ENCODE measurements at regions not wholly inside any gene's neighbourhood (a gene's known extent, or its start where the extent isn't known, plus 50 kb on each side); places are given as distances from the start of the nearest gene placed in this dataset.

- H3K9me3 ChIP-seq (ENCODE audit: control insufficient read depth in 4 of 4, insufficient read depth in 3 of 4, low read length in 3 of 4) = no peaks in the 10 kb centered on the region
- H3K36me3 ChIP-seq (ENCODE audit: control insufficient read depth in 4 of 4, insufficient read depth in 4 of 4, low read length in 4 of 4) = no peaks in the 10 kb centered on the region
- no peak overlapping the region for H3K27ac ChIP-seq (ENCODE audit: low read depth in 1 of 2, low read length in 1 of 2)
- H3K27me3 ChIP-seq (ENCODE audit: control insufficient read depth in 3 of 3, insufficient read depth in 3 of 3, low read length in 2 of 3) = no peaks in the 10 kb centered on the region
- H3K9ac ChIP-seq (ENCODE audit: insufficient read depth in 1 of 2, low read length in 2 of 2) = no peak overlapping the region
- H3K4me1 ChIP-seq (ENCODE audit: control insufficient read depth in 5 of 5, insufficient read depth in 5 of 5, low read length in 5 of 5) = no peaks in the 10 kb centered on the region
- ATAC-seq (ENCODE audit: insufficient read depth, low FRiP score) (no peak), DNase-seq (no peak)
- no peak overlapping the region for H3K4me3 ChIP-seq
- no peak for TF ChIP-seq CTCF (IDR thresholded peaks at IDR 0.05; ENCODE audit: control extremely low read depth, extremely low read depth)
Measured at GRCh38 chr20:6430381-6430780, 307.6 kb upstream of the FERMT1 start.

DNA sequence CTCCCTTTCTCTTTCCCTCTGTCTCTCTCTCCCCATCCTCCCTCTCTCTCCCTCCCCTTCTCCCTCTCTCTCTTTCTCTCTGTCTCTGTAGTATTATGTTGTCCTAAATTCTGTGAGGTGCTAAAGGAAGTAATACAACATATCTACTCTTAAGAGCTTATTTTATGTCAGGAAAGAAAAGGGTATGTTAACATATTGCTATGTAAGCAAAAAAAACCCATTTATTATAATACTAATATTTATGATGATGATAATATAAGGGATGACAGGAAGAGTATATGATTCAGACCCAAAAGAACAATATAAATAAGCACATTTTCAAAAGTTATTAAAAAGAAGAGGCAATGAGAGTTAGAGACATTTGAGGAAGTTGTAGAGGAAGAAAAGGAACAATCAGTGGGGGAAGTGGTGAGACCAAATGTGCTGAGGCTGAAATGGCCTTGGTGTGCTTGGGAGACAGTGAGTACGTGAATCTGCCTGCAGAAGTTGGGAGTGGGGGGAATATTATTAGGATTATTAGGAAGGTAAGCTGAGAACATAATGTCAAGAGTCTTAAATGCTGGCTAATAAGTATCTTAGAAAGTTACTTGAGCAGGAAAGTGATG is 303.6 kb upstream of the FERMT1 start:
- ATAC-seq (ENCODE audit: insufficient read depth, low FRiP score) (no peak), DNase-seq (no peak)
- Histone ChIP-seq H3K4me1 (ENCODE audit: control insufficient read depth in 5 of 5, insufficient read depth in 5 of 5, low read length in 5 of 5) (peaks cover 0 to 2% (median 0%) of the 10 kb centered on the region in 5 donors), H3K27ac (ENCODE audit: low read depth in 1 of 2, low read length in 1 of 2) (no peak overlapping the region), H3K27me3 (ENCODE audit: control insufficient read depth in 3 of 3, insufficient read depth in 3 of 3, low read length in 2 of 3) (no peaks in the 10 kb centered on the region), H3K36me3 (ENCODE audit: control insufficient read depth in 4 of 4, insufficient read depth in 4 of 4, low read length in 4 of 4) (no peaks in the 10 kb centered on the region), H3K9ac (ENCODE audit: insufficient read depth in 1 of 2, low read length in 2 of 2) (no peak overlapping the region), H3K9me3 (ENCODE audit: control insufficient read depth in 4 of 4, insufficient read depth in 3 of 4, low read length in 3 of 4) (no peaks in the 10 kb centered on the region), H3K4me3 (no peak overlapping the region)
- WGBS, 2 donors = 13 to 40% methylated on average over 1 of the region's 1 CpG
- TF ChIP-seq CTCF (IDR thresholded peaks at IDR 0.05; ENCODE audit: control extremely low read depth, extremely low read depth) = no peak

GRCh38 chr20:6421321-6422248 is 298.8 kb upstream of the FERMT1 start:
- ATAC-seq (ENCODE audit: insufficient read depth, low FRiP score) (no peak), DNase-seq (peak in 1 of 3 donors; percentile 11)
- Histone ChIP-seq H3K4me1 (ENCODE audit: control insufficient read depth in 5 of 5, insufficient read depth in 5 of 5, low read length in 5 of 5) (peaks cover 0 to 2% (median 0%) of the 10 kb centered on the region in 5 donors), H3K9me3 (ENCODE audit: control insufficient read depth in 4 of 4, insufficient read depth in 3 of 4, low read length in 3 of 4) (no peaks in the 10 kb centered on the region), H3K36me3 (ENCODE audit: control insufficient read depth in 4 of 4, insufficient read depth in 4 of 4, low read length in 4 of 4) (no peaks in the 10 kb centered on the region), H3K9ac (ENCODE audit: insufficient read depth in 1 of 2, low read length in 2 of 2) (no peak overlapping the region), H3K4me3 (no peak overlapping the region), H3K27ac (ENCODE audit: low read depth in 1 of 2, low read length in 1 of 2) (no peak overlapping the region), H3K27me3 (ENCODE audit: control insufficient read depth in 3 of 3, insufficient read depth in 3 of 3, low read length in 2 of 3) (no peaks in the 10 kb centered on the region)
- 62 to 78% methylated on average over 8 of the region's 8 CpGs for WGBS, 2 donors
- no peak for TF ChIP-seq CTCF (IDR thresholded peaks at IDR 0.05; ENCODE audit: control extremely low read depth, extremely low read depth)
